ENCODE measurements at regions not wholly inside any gene's neighbourhood (a gene's known extent, or its start where the extent isn't known, plus 50 kb on each side); places are given as distances from the start of the nearest gene placed in this dataset.

DNA sequence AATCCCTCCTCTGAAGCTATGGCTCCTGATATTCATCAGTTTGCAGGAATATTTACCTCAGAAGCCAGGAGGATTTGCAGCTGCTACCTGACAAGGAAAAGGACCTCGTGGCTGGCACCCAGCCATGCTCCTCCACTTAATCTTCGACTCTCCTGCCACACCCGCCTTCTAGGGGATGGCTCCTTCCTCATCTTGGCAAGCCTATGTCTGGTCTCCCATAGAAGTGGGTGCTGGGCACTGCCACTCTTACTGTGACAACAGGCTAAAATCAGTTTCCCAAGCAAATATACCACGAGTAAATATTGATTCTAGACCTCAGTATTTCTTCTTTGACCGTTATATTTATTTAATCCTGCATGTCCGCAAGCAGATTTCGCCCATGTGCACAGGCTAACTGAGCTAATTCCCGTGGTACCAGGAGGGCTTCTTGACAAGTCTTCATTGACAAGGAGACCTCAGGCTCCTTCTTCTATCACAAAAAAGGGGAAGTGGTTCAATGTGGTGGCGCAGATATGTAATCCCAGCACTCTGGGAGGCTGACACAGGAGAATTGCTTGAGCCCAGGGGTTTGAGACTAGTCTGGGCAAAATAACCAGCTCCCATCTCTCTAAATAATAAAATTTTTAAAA is 52.6 kb upstream of the DCTD start:
- DNase-seq = peak in 2 of 3 experiments; percentile 24 to 54

- peak in 2 of 3 experiments; percentile 24 to 54 for DNase-seq
These were observed 51.9 kb upstream of the DCTD start for GRCh38 chr4:182968917-182969650.

GRCh38 chr4:182967403-182967802 is 50.2 kb upstream of the DCTD start:
- no peak for DNase-seq

Measured in NCI-H1417 (cell line).